HG03108 (cell line): ENCODE measurements at regions not wholly inside any gene's neighbourhood (a gene's known extent, or its start where the extent isn't known, plus 50 kb on each side); places are given as distances from the start of the nearest gene placed in this dataset.
"Not testable (repeated sequence)": the region's sequence is repeated elsewhere in the genome, so short reads cannot be mapped to it uniquely, and the experiment has no call there.

Experiments used
- ATAC-seq: cut with Tn5 transposase; IDR thresholded peaks from one replicate; pipeline ENCODE4 v1.9.1; 2021; ENCODE audit warnings: moderate library complexity; ENCODE audit not compliant: unreplicated experiment

GRCh38 chr21:32934068-32934467 lies 91.7 kb upstream of the OLIG2 start:
- not testable (repeated sequence) for ATAC-seq

- ATAC-seq: no peak
Measured at GRCh38 chr21:32934829-32935228, 90.9 kb upstream of the OLIG2 start.

- no peak for ATAC-seq
Measured at GRCh38 chr21:32940079-32941014, 85.4 kb upstream of the OLIG2 start.

GRCh38 chr21:32941263-32941662 lies 84.5 kb upstream of the OLIG2 start:
- no peak for ATAC-seq

- no peak for ATAC-seq
Measured at GRCh38 chr21:32946654-32947053, 79.1 kb upstream of the OLIG2 start.

- no peak for ATAC-seq
Measured at GRCh38 chr21:32947736-32948135, 78.0 kb upstream of the OLIG2 start.

- ATAC-seq: no peak
Measured at GRCh38 chr21:32949701-32950100, 76.0 kb upstream of the OLIG2 start.

GRCh38 chr21:32951041-32951440 lies 74.7 kb upstream of the OLIG2 start:
- no peak for ATAC-seq

- no peak for ATAC-seq
Measured at GRCh38 chr21:32954353-32954752, 71.4 kb upstream of the OLIG2 start.

GRCh38 chr21:32955311-32956060 lies 70.2 kb upstream of the OLIG2 start:
- no peak for ATAC-seq

- ATAC-seq: no peak
Measured at GRCh38 chr21:32956061-32956656, 69.6 kb upstream of the OLIG2 start.

- no peak for ATAC-seq
Measured at GRCh38 chr21:32957545-32957944, 68.2 kb upstream of the OLIG2 start.

GRCh38 chr21:32958288-32959002 lies 67.3 kb upstream of the OLIG2 start:
- no peak for ATAC-seq

GRCh38 chr21:32962268-32962667 lies 63.5 kb upstream of the OLIG2 start:
- ATAC-seq: no peak

- ATAC-seq: no peak
Measured at GRCh38 chr21:32965129-32965680, 60.5 kb upstream of the OLIG2 start.

GRCh38 chr21:32966120-32966519 lies 59.6 kb upstream of the OLIG2 start:
- no peak for ATAC-seq

- ATAC-seq: not testable (repeated sequence)
Measured at GRCh38 chr21:32968103-32968502, 57.6 kb upstream of the OLIG2 start.

GRCh38 chr21:32974653-32975052 lies 51.1 kb upstream of the OLIG2 start:
- no peak for ATAC-seq

- ATAC-seq: no peak
Measured at GRCh38 chr21:32975811-32976431, 49.8 kb upstream of the OLIG2 start.
